GM23338 (cell line): ENCODE measurements at regions not wholly inside any gene's neighbourhood (a gene's known extent, or its start where the extent isn't known, plus 50 kb on each side); places are given as distances from the start of the nearest gene placed in this dataset.

Source experiments
- ATAC-seq: fragments of 200-7000 bp; cut with Tn5 transposase; 3 replicates; pipeline ENCODE4 v1.9.1; 2020
- DNase-seq: peaks from one replicate; pipeline ENCODE4 v3.0.0-alpha.2; 2015; ENCODE audit warnings: low spot score
- H2AFZ ChIP-seq: fragments of 200-600 bp; sonication (generic); 2 replicates; pipeline ENCODE4 v1.8.0; 2016; ENCODE audit warnings: antibody characterized with exemption, mild to moderate bottlenecking, moderate library complexity
- H3F3A ChIP-seq: fragments of 200-600 bp; sonication (generic); replicated peaks from 2 replicates; pipeline ENCODE4 v1.8.0; 2017; ENCODE audit warnings: antibody characterized with exemption, mixed run types, low read depth
- H3K27ac ChIP-seq: fragments of 200-600 bp; sonication (generic); 2 replicates; pipeline ENCODE4 v1.6.1; 2016; ENCODE audit warnings: low read depth
- H3K27me3 ChIP-seq: fragments of 200-600 bp; sonication (generic); 2 replicates; pipeline ENCODE4 v1.8.0; 2016; ENCODE audit warnings: mild to moderate bottlenecking, mixed run types, moderate library complexity; ENCODE audit not compliant: insufficient read depth
- H3K36me3 ChIP-seq: fragments of 200-600 bp; sonication (generic); 2 replicates; pipeline ENCODE4 v1.8.0; 2016; ENCODE audit warnings: mild to moderate bottlenecking; ENCODE audit not compliant: insufficient read depth
- H3K4me1 ChIP-seq: fragments of 200-600 bp; sonication (generic); 2 replicates; pipeline ENCODE4 v1.8.0; 2016; ENCODE audit warnings: mild to moderate bottlenecking, moderate library complexity; ENCODE audit not compliant: insufficient read depth
- H3K4me2 ChIP-seq: fragments of 200-600 bp; sonication (generic); 2 replicates; pipeline ENCODE4 v1.7.1; 2017; ENCODE audit warnings: mixed run types
- H3K4me3 ChIP-seq: fragments of 200-600 bp; sonication (generic); 2 replicates; pipeline ENCODE4 v1.6.1; 2016; ENCODE audit warnings: mixed run types
- H3K79me2 ChIP-seq: fragments of 200-600 bp; sonication (generic); replicated peaks from 2 replicates; pipeline ENCODE4 v1.8.0; 2017; ENCODE audit warnings: mild to moderate bottlenecking; ENCODE audit not compliant: insufficient read depth
- H3K9me2 ChIP-seq: fragments of 200-600 bp; sonication (generic); 2 replicates; pipeline ENCODE4 v1.8.0; 2017; ENCODE audit not compliant: insufficient read depth
- H4K20me1 ChIP-seq: fragments of 200-600 bp; sonication (generic); replicated peaks from 2 replicates; pipeline ENCODE4 v1.8.0; 2017; ENCODE audit warnings: mild to moderate bottlenecking; ENCODE audit not compliant: insufficient read depth
- H3K27ac Mint-ChIP-seq: 2 replicates; pipeline ENCODE4 v1.8.0; 2020; ENCODE audit warnings: inconsistent platforms, mild to moderate bottlenecking, moderate library complexity, mixed read lengths
- H3K27me3 Mint-ChIP-seq: 3 replicates; pipeline ENCODE4 v1.8.0; 2022; ENCODE audit warnings: low read depth, mild to moderate bottlenecking, moderate library complexity, mixed read lengths, inconsistent platforms; ENCODE audit not compliant: insufficient read depth, poor library complexity
- H3K36me3 Mint-ChIP-seq: 3 replicates; pipeline ENCODE4 v1.8.0; 2021; ENCODE audit warnings: low read depth, mild to moderate bottlenecking, inconsistent platforms, moderate library complexity, mixed read lengths
- H3K4me1 Mint-ChIP-seq: 3 replicates; pipeline ENCODE4 v1.8.0; 2020; ENCODE audit warnings: mild to moderate bottlenecking, inconsistent platforms, mixed read lengths
- H3K4me3 Mint-ChIP-seq: 3 replicates; pipeline ENCODE4 v1.8.0; 2021; ENCODE audit warnings: moderate library complexity, mild to moderate bottlenecking, inconsistent platforms, mixed read lengths
- H3K9me3 Mint-ChIP-seq: 3 replicates; pipeline ENCODE4 v1.8.0; 2020; ENCODE audit warnings: moderate library complexity, mild to moderate bottlenecking, inconsistent platforms, mixed read lengths
- CTCF ChIP-seq, 2 experiments: fragments of 200-600 bp in 1 of 2; sonication (generic) in 1 of 2; conservative IDR thresholded peaks; 2 replicates each; pipeline versions ENCODE4 v1.5.1 to v1.6.1; 2016 to 2017; ENCODE audit warnings: antibody characterized with exemption in 2 of 2, low read depth in 2 of 2, mild to moderate bottlenecking in 2 of 2, moderate library complexity in 1 of 2
- ETS1 ChIP-seq: IDR thresholded peaks from 2 replicates; pipeline ENCODE4 v1.6.1; 2016; ENCODE audit warnings: antibody characterized with exemption
- EZH2 ChIP-seq: fragments of 200-600 bp; sonication (generic); IDR thresholded peaks from one replicate; pipeline ENCODE4 v1.8.0; 2017; ENCODE audit warnings: antibody characterized with exemption, mild to moderate bottlenecking, low read depth; ENCODE audit not compliant: unreplicated experiment
- JUNB ChIP-seq: IDR thresholded peaks from one replicate; pipeline ENCODE4 v1.6.1; 2016; ENCODE audit warnings: antibody characterized with exemption; ENCODE audit not compliant: unreplicated experiment
- NANOG ChIP-seq: IDR thresholded peaks from 2 replicates; pipeline ENCODE4 v1.6.1; 2016; ENCODE audit warnings: antibody characterized with exemption, borderline replicate concordance
- POLR2AphosphoS5 ChIP-seq: IDR thresholded peaks from 2 replicates; pipeline ENCODE4 v1.6.1; 2016; ENCODE audit warnings: antibody characterized with exemption, low read depth
- REST ChIP-seq: IDR thresholded peaks from one replicate; pipeline ENCODE4 v1.6.1; 2018; ENCODE audit warnings: antibody characterized with exemption; ENCODE audit not compliant: unreplicated experiment
- STAT1 ChIP-seq: IDR thresholded peaks from one replicate; pipeline ENCODE4 v1.6.1; 2016; ENCODE audit warnings: antibody characterized with exemption; ENCODE audit not compliant: unreplicated experiment
- ZNF114 ChIP-seq: fragments of 250-450 bp; sonication (Bioruptor Pico); IDR thresholded peaks from 2 replicates; pipeline ENCODE4 v1.5.0; 2020; ENCODE audit warnings: mild to moderate bottlenecking, moderate library complexity
- ZNF331 ChIP-seq: fragments of 250-450 bp; sonication (Bioruptor Pico); IDR thresholded peaks from 2 replicates; pipeline ENCODE4 v1.5.0; 2020; ENCODE audit warnings: low read depth, mild to moderate bottlenecking, moderate library complexity
- ZNF462 ChIP-seq: fragments of 250-450 bp; sonication (Bioruptor Pico); IDR thresholded peaks from 2 replicates; pipeline ENCODE4 v1.5.0; 2020; ENCODE audit warnings: mild to moderate bottlenecking, moderate library complexity

- Mint-ChIP-seq H3K27me3 (no peaks in the 10 kb centered on the region), H3K4me3 (no peak overlapping the region), H3K36me3 (no peaks in the 10 kb centered on the region), H3K27ac (no peak overlapping the region), H3K4me1 (no peaks in the 10 kb centered on the region), H3K9me3 (no peaks in the 10 kb centered on the region)
- no peaks in the 10 kb centered on the region for H3K79me2 ChIP-seq
- TF ChIP-seq ZNF114 (CRISPR knock-in tag), result no peak
- no peak for TF ChIP-seq ZNF331 (CRISPR knock-in tag)
- TF ChIP-seq CTCF (conservative IDR thresholded peaks at IDR 0.05; ENCODE audit: low read depth in 2 of 2), result no peak
- no peak for TF ChIP-seq EZH2
- no peak for TF ChIP-seq ZNF462 (CRISPR knock-in tag)
- no peak for TF ChIP-seq ETS1
- no peak for TF ChIP-seq REST
- TF ChIP-seq NANOG, result no peak
- no peak for TF ChIP-seq JUNB
- TF ChIP-seq STAT1, result no peak
- no peak for TF ChIP-seq POLR2AphosphoS5
- DNase-seq, result no peak
- H3K4me3 ChIP-seq, result no peak overlapping the region
- no peak overlapping the region for H3K27ac ChIP-seq
- H3K4me2 ChIP-seq, result no peak overlapping the region
- no peak overlapping the region for H2AFZ ChIP-seq
- H3K9me2 ChIP-seq, result no peaks in the 10 kb centered on the region; the same call in 1 of the 2 replicates
- H4K20me1 ChIP-seq, result no peaks in the 10 kb centered on the region
- no peaks in the 10 kb centered on the region for H3F3A ChIP-seq
- ATAC-seq, result no peak
- H3K36me3 ChIP-seq, result no peaks in the 10 kb centered on the region
- no peaks in the 10 kb centered on the region for H3K27me3 ChIP-seq
- no peaks in the 10 kb centered on the region for H3K4me1 ChIP-seq
These were observed 760.3 kb downstream of the CDH9 start for GRCh38 chr5:26278078-26278477.
